ENCODE measurements at regions not wholly inside any gene's neighbourhood (a gene's known extent, or its start where the extent isn't known, plus 50 kb on each side); places are given as distances from the start of the nearest gene placed in this dataset.

GRCh38 chr1:194084755-194085154 is 898.3 kb upstream of the B3GALT2 start:
- TF ChIP-seq CTCF (IDR thresholded peaks at IDR 0.05; ENCODE audit: poor library complexity) (no peak), EZH2phosphoT487 (IDR thresholded peaks at IDR 0.05; ENCODE audit: low read depth, severe bottlenecking, unreplicated experiment) (no peak), EZH2 (IDR thresholded peaks at IDR 0.05; ENCODE audit: borderline replicate concordance) (no peak)
